GM18907 (cell line): ENCODE measurements at regions not wholly inside any gene's neighbourhood (a gene's known extent, or its start where the extent isn't known, plus 50 kb on each side); places are given as distances from the start of the nearest gene placed in this dataset.
"Not testable (repeated sequence)": the region's sequence is repeated elsewhere in the genome, so short reads cannot be mapped to it uniquely, and the experiment has no call there.

Source experiments
- ATAC-seq: cut with Tn5 transposase; IDR thresholded peaks from one replicate; pipeline ENCODE4 v1.9.1; 2021; ENCODE audit warnings: mild to moderate bottlenecking, moderate library complexity; ENCODE audit not compliant: unreplicated experiment

GRCh38 chr19:27892500-27892899 is 1320.5 kb downstream of the UQCRFS1 start:
- no peak for ATAC-seq

- ATAC-seq, result no peak
These were observed 1321.5 kb downstream of the UQCRFS1 start for GRCh38 chr19:27891411-27891810.

GRCh38 chr19:27890696-27891095 is 1322.3 kb downstream of the UQCRFS1 start:
- no peak for ATAC-seq

GRCh38 chr19:27890206-27890605 is 1322.7 kb downstream of the UQCRFS1 start:
- no peak for ATAC-seq

- ATAC-seq, result no peak
These were observed 1323.8 kb downstream of the UQCRFS1 start for GRCh38 chr19:27889156-27889555.

GRCh38 chr19:27887946-27888345 is 1325.0 kb downstream of the UQCRFS1 start:
- ATAC-seq, result no peak

- ATAC-seq, result no peak
These were observed 1327.6 kb downstream of the UQCRFS1 start for GRCh38 chr19:27885359-27885758.

GRCh38 chr19:27884376-27884775 is 1328.6 kb downstream of the UQCRFS1 start:
- ATAC-seq, result no peak

GRCh38 chr19:27881213-27881612 is 1331.7 kb downstream of the UQCRFS1 start:
- no peak for ATAC-seq

- ATAC-seq, result no peak
These were observed 1335.9 kb downstream of the UQCRFS1 start for GRCh38 chr19:27876976-27877512.

- no peak for ATAC-seq
These were observed 1336.5 kb downstream of the UQCRFS1 start for GRCh38 chr19:27876489-27876888.

GRCh38 chr19:27872370-27872769 is 1340.6 kb downstream of the UQCRFS1 start:
- no peak for ATAC-seq

- ATAC-seq, result no peak
These were observed 1342.7 kb downstream of the UQCRFS1 start for GRCh38 chr19:27870293-27870692.

GRCh38 chr19:27868007-27868406 is 1344.9 kb downstream of the UQCRFS1 start:
- no peak for ATAC-seq

GRCh38 chr19:27865927-27866777 is 1346.8 kb downstream of the UQCRFS1 start:
- no peak for ATAC-seq

GRCh38 chr19:27861411-27861975 is 1351.5 kb downstream of the UQCRFS1 start:
- ATAC-seq, result no peak

- no peak for ATAC-seq
These were observed 1352.5 kb downstream of the UQCRFS1 start for GRCh38 chr19:27860309-27860934.

- ATAC-seq, result no peak
These were observed 1353.3 kb downstream of the UQCRFS1 start for GRCh38 chr19:27859689-27860088.

GRCh38 chr19:27858981-27859581 is 1353.9 kb downstream of the UQCRFS1 start:
- no peak for ATAC-seq

- not testable (repeated sequence) for ATAC-seq
These were observed 1360.0 kb downstream of the UQCRFS1 start for GRCh38 chr19:27852931-27853330.

- ATAC-seq, result no peak
These were observed 1361.3 kb downstream of the UQCRFS1 start for GRCh38 chr19:27851543-27852060.
